ENCODE measurements at regions not wholly inside any gene's neighbourhood (a gene's known extent, or its start where the extent isn't known, plus 50 kb on each side); places are given as distances from the start of the nearest gene placed in this dataset.

GRCh38 chr2:120926463-120927264 is 191.0 kb downstream of the GLI2 start:
- no peak for TF ChIP-seq POLR2A (IDR thresholded peaks at IDR 0.05)
- no peak for TF ChIP-seq CTCF (IDR thresholded peaks at IDR 0.05)

Data from ovary (tissue), 3 donors.